Astrocyte of the cerebellum (primary cell): ENCODE measurements at regions not wholly inside any gene's neighbourhood (a gene's known extent, or its start where the extent isn't known, plus 50 kb on each side); places are given as distances from the start of the nearest gene placed in this dataset.

Source experiments
- DNase-seq: peaks from one replicate; pipeline ENCODE4 v3.0.0-alpha.2; 2011; ENCODE audit warnings: low read depth
- H3K4me3 ChIP-seq: 2 replicates; pipeline ENCODE4 v1.5.1; 2011; ENCODE audit warnings: mild to moderate bottlenecking, low read depth, low read length, moderate library complexity
- in situ Hi-C: cut with HindIII; loops from 2 replicates; pipeline ENCODE4 v1.10.0; 2017; ENCODE audit warnings: low sequenced_read_pairs
- TF ChIP-seq, protein P1 (sequence below): IDR thresholded peaks from 2 replicates; pipeline ENCODE4 v1.5.1; 2012; ENCODE audit warnings: low read length, low read depth, moderate library complexity, mild to moderate bottlenecking; ENCODE audit errors: missing control alignments

DNA sequence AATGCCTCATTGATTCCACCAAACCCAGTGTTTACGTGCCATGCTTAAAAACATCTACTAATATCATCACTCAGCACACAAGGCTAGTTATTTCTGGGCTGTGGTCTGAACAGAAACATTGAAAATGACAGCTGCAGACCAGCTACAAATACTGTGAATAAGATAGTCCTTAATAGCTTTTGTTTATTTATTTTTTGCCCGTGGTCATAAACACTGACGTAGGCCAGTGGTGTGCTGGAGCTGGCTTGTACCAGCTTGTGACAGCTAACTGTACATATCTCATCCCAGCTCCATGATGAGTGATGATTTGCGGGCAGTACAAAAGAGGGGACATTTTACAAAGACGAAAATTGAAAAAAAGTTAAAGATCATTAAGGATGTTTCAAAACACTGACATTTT lies 1057.0 kb downstream of the EPHA7 start:
- DNase-seq = no peak
- H3K4me3 ChIP-seq = no peak overlapping the region
- TF ChIP-seq, protein P1, sequence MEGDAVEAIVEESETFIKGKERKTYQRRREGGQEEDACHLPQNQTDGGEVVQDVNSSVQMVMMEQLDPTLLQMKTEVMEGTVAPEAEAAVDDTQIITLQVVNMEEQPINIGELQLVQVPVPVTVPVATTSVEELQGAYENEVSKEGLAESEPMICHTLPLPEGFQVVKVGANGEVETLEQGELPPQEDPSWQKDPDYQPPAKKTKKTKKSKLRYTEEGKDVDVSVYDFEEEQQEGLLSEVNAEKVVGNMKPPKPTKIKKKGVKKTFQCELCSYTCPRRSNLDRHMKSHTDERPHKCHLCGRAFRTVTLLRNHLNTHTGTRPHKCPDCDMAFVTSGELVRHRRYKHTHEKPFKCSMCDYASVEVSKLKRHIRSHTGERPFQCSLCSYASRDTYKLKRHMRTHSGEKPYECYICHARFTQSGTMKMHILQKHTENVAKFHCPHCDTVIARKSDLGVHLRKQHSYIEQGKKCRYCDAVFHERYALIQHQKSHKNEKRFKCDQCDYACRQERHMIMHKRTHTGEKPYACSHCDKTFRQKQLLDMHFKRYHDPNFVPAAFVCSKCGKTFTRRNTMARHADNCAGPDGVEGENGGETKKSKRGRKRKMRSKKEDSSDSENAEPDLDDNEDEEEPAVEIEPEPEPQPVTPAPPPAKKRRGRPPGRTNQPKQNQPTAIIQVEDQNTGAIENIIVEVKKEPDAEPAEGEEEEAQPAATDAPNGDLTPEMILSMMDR = no peak
- in situ Hi-C loops = no loop called here

DNA sequence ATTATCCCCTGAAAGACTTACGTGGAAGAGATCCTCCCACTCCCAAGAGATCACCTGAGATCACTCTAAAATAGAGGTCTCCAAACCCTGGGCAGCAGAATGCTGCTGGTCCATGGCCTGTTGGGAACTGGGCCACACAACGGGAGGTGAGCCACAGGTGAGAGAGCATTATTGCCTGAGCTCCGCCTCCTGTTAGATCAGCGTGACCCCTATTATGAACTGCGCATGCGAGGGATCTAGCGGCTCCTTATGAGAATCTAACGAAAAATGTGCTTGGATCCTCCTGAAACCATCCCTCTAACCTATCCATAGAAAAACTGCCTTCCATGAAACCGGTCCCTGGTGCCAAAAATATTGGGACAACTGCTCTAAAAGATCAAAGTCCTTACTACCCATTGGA lies 1057.4 kb downstream of the EPHA7 start:
- DNase-seq = no peak
- H3K4me3 ChIP-seq = no peak overlapping the region
- in situ Hi-C loops = no loop called here
- TF ChIP-seq, protein P1 = no peak

DNA sequence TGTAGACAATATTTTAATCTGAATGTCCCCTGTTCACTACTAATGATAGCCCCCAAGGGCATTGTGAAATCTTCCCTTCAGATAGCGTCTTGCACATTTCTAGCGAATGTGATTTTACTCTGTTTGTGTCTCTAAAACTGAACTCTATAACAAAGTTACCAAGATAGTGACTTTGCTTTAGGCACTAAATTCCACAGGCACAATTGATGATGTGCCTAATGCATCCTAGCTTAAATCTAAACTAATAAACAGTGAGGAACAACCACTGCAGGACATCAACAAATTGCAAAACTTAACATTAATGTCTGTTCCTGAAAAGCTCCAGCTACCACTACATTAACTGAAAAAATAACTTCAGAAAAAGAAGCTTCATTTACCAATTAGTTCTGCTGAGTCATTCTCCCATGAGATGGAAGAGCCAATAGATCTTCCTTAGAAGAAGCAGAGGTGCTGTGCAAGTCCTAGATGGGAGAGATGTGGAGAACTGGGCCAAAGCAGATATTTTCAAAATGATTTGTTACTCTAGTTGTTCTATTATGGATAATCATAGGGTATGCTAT lies 1065.0 kb downstream of the EPHA7 start:
- in situ Hi-C loops = no loop called here
- TF ChIP-seq, protein P1 = no peak
- H3K4me3 ChIP-seq = no peak overlapping the region
- no peak for DNase-seq

DNA sequence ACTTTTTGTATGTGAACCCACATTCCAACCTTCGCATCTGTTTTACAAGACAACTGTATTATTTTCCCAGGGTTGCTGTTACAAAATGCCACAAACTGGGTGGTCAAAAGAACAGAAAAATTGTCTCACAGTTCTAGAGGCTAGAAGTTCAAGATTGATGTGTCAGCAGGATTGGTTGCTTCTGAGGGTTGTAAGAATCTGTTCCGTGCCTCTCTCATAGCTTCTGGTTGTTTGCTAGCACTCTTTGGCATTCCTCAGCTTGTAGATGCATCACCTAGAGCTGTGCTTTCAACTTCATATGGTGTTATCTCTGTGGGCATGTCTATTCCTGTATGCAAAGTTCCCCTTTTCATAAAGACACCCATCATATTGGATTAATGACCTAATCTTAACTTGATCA lies 1067.2 kb downstream of the EPHA7 start:
- DNase-seq = no peak
- TF ChIP-seq, protein P1 = no peak

DNA sequence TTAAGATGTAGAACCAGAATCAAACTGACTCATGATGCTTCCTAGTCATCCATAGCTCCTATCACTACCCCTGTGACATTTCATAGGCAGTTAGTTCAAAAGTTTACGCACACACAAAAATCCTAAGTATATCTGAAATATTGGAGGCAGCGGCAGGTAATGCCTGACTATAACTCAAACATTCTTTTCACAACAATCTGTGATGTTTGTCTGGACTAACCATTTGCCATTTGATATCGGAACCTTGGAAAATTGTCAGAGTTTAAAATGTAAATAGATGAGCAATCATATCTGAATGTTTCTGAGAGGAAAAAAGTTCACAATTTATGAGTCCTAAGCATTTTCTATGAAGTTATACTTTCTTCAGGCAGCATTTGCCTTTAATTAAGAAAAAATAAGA lies 1078.2 kb downstream of the EPHA7 start:
- DNase-seq = no peak
- TF ChIP-seq, protein P1 = no peak
- H3K4me3 ChIP-seq = no peak overlapping the region
- in situ Hi-C loops = no loop called here

More for the DNA sequence above, 1067.2 kb downstream of the EPHA7 start:
- in situ Hi-C loops = no loop called here
- no peak overlapping the region for H3K4me3 ChIP-seq

DNA sequence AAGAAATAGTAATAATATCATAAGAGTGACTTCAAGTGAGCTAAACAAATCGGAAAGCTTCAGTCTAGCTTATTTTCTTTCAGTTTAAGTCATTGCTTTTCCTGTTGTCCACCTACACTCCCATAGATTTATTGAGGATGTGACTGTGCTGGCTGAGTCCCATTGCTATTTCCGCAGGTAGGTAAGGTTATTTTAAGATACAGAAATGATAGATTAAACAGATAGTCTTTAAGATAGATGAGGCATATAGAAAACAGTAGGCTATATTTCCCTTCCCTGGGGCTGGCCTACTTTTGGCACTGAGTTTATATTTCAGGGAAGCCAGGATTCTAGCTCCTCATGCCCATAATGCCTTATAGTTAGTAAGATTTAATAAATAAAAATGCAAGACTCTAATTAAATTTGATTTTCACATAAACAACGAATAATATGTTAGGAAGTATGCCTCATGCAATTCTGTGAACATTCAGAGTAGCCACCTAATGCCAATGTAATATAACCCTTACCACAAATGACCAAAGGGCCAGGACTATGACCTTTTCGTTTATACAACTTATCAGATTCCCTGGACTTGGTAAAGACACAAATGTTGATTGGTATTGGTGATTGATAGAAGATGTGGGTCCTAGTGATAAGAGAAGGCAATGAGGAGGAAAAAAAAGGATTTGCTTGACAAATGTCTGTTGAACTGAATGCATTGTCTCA lies 1079.3 kb downstream of the EPHA7 start:
- DNase-seq = no peak
- H3K4me3 ChIP-seq = no peak overlapping the region
- in situ Hi-C loops = no loop called here
- TF ChIP-seq, protein P1 = no peak
